ENCODE measurements at regions not wholly inside any gene's neighbourhood (a gene's known extent, or its start where the extent isn't known, plus 50 kb on each side); places are given as distances from the start of the nearest gene placed in this dataset.

DNA sequence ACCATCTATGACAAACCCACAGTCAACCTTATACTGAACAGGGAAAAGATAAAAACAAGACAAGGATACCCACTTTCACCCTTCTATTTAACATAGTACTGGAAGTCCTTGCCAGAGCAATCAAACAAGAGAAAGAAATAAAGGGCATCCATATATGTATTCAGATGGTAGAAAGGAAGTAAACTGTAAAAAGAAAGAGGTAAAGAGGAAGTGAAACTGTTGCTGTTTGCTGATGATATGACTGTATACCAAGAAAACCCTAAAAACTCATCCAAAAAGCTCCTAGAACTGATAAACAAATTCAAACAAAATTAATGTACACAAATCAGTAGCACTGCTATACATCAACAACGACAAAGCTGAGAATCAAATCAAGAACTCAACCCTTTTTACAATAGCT lies 538.7 kb upstream of the PABPC4L start:
- no peak for FAIRE-seq

More for the DNA sequence above, 538.7 kb upstream of the PABPC4L start:
- no peak overlapping the region for H3K4me2 ChIP-seq (ENCODE audit: insufficient read depth, low read length)
- ChIA-PET CTCF (interaction anchor here (0.6 kb wide), 1 partner anchor 110 kb away, joined by 4 read pairs; no protein-coding TSS in a partner anchor), POLR2A (no interaction called here)
- no peaks in the 10 kb centered on the region for H3K36me3 ChIP-seq (ENCODE audit: control insufficient read depth in 2 of 2, extremely low read depth in 1 of 2, insufficient read depth in 2 of 2, low read length in 2 of 2)
- H3K9me1 ChIP-seq (replicated peaks; ENCODE audit: control insufficient read depth, extremely low read depth, insufficient read depth, low read length) = no peaks in the 10 kb centered on the region
- no peak overlapping the region for H3K27ac ChIP-seq (ENCODE audit: insufficient read depth, low read depth, low read length)
- no peaks in the 10 kb centered on the region for H3K9me3 ChIP-seq (replicated peaks; ENCODE audit: control insufficient read depth, insufficient read depth, low read length)
- H2AFZ ChIP-seq (ENCODE audit: low read depth, low read length) = no peak overlapping the region
- no peak overlapping the region for H3K9ac ChIP-seq (replicated peaks; ENCODE audit: extremely low read depth, insufficient read depth, low read length)
- intact Hi-C loops (cut with micrococcal nuclease) = no loop called here
- BruUV-seq (replicated peaks) = no TSS peak
- H3K27me3 ChIP-seq (ENCODE audit: control insufficient read depth in 2 of 2, insufficient read depth in 2 of 2, low read length in 2 of 2) = no peaks in the 10 kb centered on the region
- H3K79me2 ChIP-seq (ENCODE audit: control insufficient read depth, insufficient read depth, low read length) = no peaks in the 10 kb centered on the region
- no peak overlapping the region for H3K4me3 ChIP-seq (replicated peaks in 1 of 3; ENCODE audit: insufficient read depth in 1 of 3, low read depth in 1 of 3, low read length in 3 of 3)
- TF ChIP-seq EZH2 (IDR thresholded peaks at IDR 0.05; ENCODE audit: borderline replicate concordance, low read depth, low read length, severe bottlenecking) (no peak), FOS (IDR thresholded peaks at IDR 0.05; ENCODE audit: borderline replicate concordance, insufficient read depth, low read length) (no peak), POLR2A (IDR thresholded peaks at IDR 0.05; ENCODE audit: low read depth, low read length) (no peak), JUN (IDR thresholded peaks at IDR 0.05; ENCODE audit: borderline replicate concordance, insufficient read depth, insufficient read length, low read depth) (no peak), GATA2 (IDR thresholded peaks at IDR 0.05; ENCODE audit: insufficient read depth, insufficient read length, low read depth, low read length) (no peak), POLR2AphosphoS5 (IDR thresholded peaks at IDR 0.05; ENCODE audit: insufficient read depth, low read depth, low read length) (no peak), MYC (IDR thresholded peaks at IDR 0.05; ENCODE audit: low read depth, low read length) (no peak)
- TF ChIP-seq, protein P1, sequence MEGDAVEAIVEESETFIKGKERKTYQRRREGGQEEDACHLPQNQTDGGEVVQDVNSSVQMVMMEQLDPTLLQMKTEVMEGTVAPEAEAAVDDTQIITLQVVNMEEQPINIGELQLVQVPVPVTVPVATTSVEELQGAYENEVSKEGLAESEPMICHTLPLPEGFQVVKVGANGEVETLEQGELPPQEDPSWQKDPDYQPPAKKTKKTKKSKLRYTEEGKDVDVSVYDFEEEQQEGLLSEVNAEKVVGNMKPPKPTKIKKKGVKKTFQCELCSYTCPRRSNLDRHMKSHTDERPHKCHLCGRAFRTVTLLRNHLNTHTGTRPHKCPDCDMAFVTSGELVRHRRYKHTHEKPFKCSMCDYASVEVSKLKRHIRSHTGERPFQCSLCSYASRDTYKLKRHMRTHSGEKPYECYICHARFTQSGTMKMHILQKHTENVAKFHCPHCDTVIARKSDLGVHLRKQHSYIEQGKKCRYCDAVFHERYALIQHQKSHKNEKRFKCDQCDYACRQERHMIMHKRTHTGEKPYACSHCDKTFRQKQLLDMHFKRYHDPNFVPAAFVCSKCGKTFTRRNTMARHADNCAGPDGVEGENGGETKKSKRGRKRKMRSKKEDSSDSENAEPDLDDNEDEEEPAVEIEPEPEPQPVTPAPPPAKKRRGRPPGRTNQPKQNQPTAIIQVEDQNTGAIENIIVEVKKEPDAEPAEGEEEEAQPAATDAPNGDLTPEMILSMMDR (IDR thresholded peaks at IDR 0.05; ENCODE audit: extremely low read depth in 1 of 2, insufficient read depth in 1 of 2, low read depth in 1 of 2, low read length in 2 of 2) = no peak
- TF ChIP-seq, protein P2, sequence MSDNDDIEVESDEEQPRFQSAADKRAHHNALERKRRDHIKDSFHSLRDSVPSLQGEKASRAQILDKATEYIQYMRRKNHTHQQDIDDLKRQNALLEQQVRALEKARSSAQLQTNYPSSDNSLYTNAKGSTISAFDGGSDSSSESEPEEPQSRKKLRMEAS (IDR thresholded peaks at IDR 0.05; ENCODE audit: insufficient read depth, insufficient read length) = no peak
- dilution Hi-C loops (cut with MboI; ENCODE audit: extremely low pct_ligation_motif_present, low sequenced_read_pairs) = no loop called here
- H3K4me1 ChIP-seq (ENCODE audit: control insufficient read depth, extremely low read depth, insufficient read depth, low read length) = no peaks in the 10 kb centered on the region
- no peaks in the 10 kb centered on the region for H4K20me1 ChIP-seq (replicated peaks; ENCODE audit: control insufficient read depth, extremely low read depth, insufficient read depth, low read length)
- DNase-seq (ENCODE audit: low read depth, low spot score) = no peak
